ENCODE measurements at regions not wholly inside any gene's neighbourhood (a gene's known extent, or its start where the extent isn't known, plus 50 kb on each side); places are given as distances from the start of the nearest gene placed in this dataset.

DNA sequence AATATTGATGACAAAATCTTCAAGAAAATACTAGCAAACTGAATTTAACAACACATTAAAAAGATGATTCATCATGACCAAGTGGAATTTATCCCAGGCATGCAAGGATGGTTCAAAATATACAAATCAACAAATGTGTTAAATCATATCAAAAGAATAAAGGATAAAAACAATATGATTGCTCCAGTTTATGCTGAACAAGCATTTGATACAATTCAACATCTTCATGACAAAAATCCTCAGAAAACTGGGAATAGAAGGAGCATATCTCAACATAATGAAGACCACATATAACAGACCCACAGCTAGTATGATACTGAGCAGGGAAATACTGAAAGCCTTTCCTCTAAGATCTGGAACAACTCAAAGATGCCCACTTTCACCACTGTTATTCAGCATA is 352.3 kb downstream of the PYDC2 start:
- Histone ChIP-seq H3K4me1 (ENCODE audit: control insufficient read depth, low read length) (no peaks in the 10 kb centered on the region), H3K9me3 (ENCODE audit: control insufficient read depth, insufficient read depth, low read length) (no peaks in the 10 kb centered on the region), H4K20me1 (ENCODE audit: control insufficient read depth, insufficient read depth, low read depth, low read length) (no peaks in the 10 kb centered on the region), H3K9me2 (replicated peaks; ENCODE audit: control insufficient read depth, low read length) (no peaks in the 10 kb centered on the region), H3K4me2 (ENCODE audit: low read length) (no peak overlapping the region), H3K4me3 (ENCODE audit: low read length) (no peak overlapping the region), H3K36me3 (ENCODE audit: control insufficient read depth, low read length) (no peaks in the 10 kb centered on the region), H3F3A (ENCODE audit: control insufficient read depth, insufficient read depth) (no peaks in the 10 kb centered on the region), H3K27me3 (ENCODE audit: control insufficient read depth, low read length) (no peaks in the 10 kb centered on the region), H3K79me2 (ENCODE audit: control insufficient read depth, low read length) (no peaks in the 10 kb centered on the region), H3K27ac (ENCODE audit: low read depth, low read length) (no peak overlapping the region)
- no peak for TF ChIP-seq EZH2phosphoT487 (IDR thresholded peaks at IDR 0.05; ENCODE audit: borderline replicate concordance, low read length)
- TF ChIP-seq, protein P1, sequence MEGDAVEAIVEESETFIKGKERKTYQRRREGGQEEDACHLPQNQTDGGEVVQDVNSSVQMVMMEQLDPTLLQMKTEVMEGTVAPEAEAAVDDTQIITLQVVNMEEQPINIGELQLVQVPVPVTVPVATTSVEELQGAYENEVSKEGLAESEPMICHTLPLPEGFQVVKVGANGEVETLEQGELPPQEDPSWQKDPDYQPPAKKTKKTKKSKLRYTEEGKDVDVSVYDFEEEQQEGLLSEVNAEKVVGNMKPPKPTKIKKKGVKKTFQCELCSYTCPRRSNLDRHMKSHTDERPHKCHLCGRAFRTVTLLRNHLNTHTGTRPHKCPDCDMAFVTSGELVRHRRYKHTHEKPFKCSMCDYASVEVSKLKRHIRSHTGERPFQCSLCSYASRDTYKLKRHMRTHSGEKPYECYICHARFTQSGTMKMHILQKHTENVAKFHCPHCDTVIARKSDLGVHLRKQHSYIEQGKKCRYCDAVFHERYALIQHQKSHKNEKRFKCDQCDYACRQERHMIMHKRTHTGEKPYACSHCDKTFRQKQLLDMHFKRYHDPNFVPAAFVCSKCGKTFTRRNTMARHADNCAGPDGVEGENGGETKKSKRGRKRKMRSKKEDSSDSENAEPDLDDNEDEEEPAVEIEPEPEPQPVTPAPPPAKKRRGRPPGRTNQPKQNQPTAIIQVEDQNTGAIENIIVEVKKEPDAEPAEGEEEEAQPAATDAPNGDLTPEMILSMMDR (IDR thresholded peaks at IDR 0.05; ENCODE audit: low read depth, low read length, poor library complexity, severe bottlenecking) = no peak

- Histone ChIP-seq H3K9me2 (replicated peaks; ENCODE audit: control insufficient read depth, low read length) (no peaks in the 10 kb centered on the region), H3K9me3 (ENCODE audit: control insufficient read depth, insufficient read depth, low read length) (no peaks in the 10 kb centered on the region), H3K27me3 (ENCODE audit: control insufficient read depth, low read length) (no peaks in the 10 kb centered on the region), H3K4me3 (ENCODE audit: low read length) (no peak overlapping the region), H3K27ac (ENCODE audit: low read depth, low read length) (no peak overlapping the region), H3K79me2 (ENCODE audit: control insufficient read depth, low read length) (no peaks in the 10 kb centered on the region), H4K20me1 (ENCODE audit: control insufficient read depth, insufficient read depth, low read depth, low read length) (no peaks in the 10 kb centered on the region), H3K36me3 (ENCODE audit: control insufficient read depth, low read length) (no peaks in the 10 kb centered on the region), H3K4me1 (ENCODE audit: control insufficient read depth, low read length) (no peaks in the 10 kb centered on the region), H3F3A (ENCODE audit: control insufficient read depth, insufficient read depth) (no peaks in the 10 kb centered on the region), H3K4me2 (ENCODE audit: low read length) (no peak overlapping the region)
- TF ChIP-seq EZH2phosphoT487 (IDR thresholded peaks at IDR 0.05; ENCODE audit: borderline replicate concordance, low read length) = no peak
- TF ChIP-seq, protein P1 (IDR thresholded peaks at IDR 0.05; ENCODE audit: low read depth, low read length, poor library complexity, severe bottlenecking) = no peak
Measured at GRCh38 chr3:191848818-191849217, 387.9 kb downstream of the PYDC2 start.

DNA sequence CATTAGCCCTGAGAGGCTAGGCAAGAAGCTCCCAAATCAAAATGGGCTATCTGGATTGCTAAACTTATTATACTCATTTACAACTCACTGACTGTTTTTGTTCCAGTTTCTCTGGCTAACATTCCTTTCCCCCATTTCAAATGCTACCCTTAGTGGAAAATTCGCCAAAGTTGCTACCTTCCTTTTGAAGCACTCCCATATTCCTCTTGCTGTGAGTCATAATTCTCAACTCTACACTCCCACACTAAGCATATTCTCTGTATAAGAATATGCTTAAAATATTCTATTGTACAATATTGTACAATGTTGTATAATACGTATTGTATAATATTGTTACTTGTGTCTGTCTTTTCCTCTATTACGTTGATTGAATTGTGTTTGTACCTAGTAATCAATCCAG is 398.6 kb downstream of the PYDC2 start:
- H4K20me1 ChIP-seq (ENCODE audit: control insufficient read depth, insufficient read depth, low read depth, low read length) = no peaks in the 10 kb centered on the region
- TF ChIP-seq, protein P1 (IDR thresholded peaks at IDR 0.05; ENCODE audit: low read depth, low read length, poor library complexity, severe bottlenecking) = no peak
- no peak for TF ChIP-seq EZH2phosphoT487 (IDR thresholded peaks at IDR 0.05; ENCODE audit: borderline replicate concordance, low read length)
- H3F3A ChIP-seq (ENCODE audit: control insufficient read depth, insufficient read depth) = no peaks in the 10 kb centered on the region

More for the DNA sequence above, 398.6 kb downstream of the PYDC2 start:
- Histone ChIP-seq H3K4me2 (ENCODE audit: low read length) (no peak overlapping the region), H3K9me2 (replicated peaks; ENCODE audit: control insufficient read depth, low read length) (no peaks in the 10 kb centered on the region), H3K4me3 (ENCODE audit: low read length) (no peak overlapping the region), H3K9me3 (ENCODE audit: control insufficient read depth, insufficient read depth, low read length) (no peaks in the 10 kb centered on the region), H3K36me3 (ENCODE audit: control insufficient read depth, low read length) (no peaks in the 10 kb centered on the region), H3K27me3 (ENCODE audit: control insufficient read depth, low read length) (no peaks in the 10 kb centered on the region), H3K27ac (ENCODE audit: low read depth, low read length) (no peak overlapping the region), H3K4me1 (ENCODE audit: control insufficient read depth, low read length) (no peaks in the 10 kb centered on the region), H3K79me2 (ENCODE audit: control insufficient read depth, low read length) (no peaks in the 10 kb centered on the region)

Data from DOHH2 (cell line).